GM18861 (cell line): ENCODE measurements at regions not wholly inside any gene's neighbourhood (a gene's known extent, or its start where the extent isn't known, plus 50 kb on each side); places are given as distances from the start of the nearest gene placed in this dataset.

Experiments used
- ATAC-seq: cut with Tn5 transposase; IDR thresholded peaks from one replicate; pipeline ENCODE4 v1.9.1; 2021; ENCODE audit not compliant: unreplicated experiment

DNA sequence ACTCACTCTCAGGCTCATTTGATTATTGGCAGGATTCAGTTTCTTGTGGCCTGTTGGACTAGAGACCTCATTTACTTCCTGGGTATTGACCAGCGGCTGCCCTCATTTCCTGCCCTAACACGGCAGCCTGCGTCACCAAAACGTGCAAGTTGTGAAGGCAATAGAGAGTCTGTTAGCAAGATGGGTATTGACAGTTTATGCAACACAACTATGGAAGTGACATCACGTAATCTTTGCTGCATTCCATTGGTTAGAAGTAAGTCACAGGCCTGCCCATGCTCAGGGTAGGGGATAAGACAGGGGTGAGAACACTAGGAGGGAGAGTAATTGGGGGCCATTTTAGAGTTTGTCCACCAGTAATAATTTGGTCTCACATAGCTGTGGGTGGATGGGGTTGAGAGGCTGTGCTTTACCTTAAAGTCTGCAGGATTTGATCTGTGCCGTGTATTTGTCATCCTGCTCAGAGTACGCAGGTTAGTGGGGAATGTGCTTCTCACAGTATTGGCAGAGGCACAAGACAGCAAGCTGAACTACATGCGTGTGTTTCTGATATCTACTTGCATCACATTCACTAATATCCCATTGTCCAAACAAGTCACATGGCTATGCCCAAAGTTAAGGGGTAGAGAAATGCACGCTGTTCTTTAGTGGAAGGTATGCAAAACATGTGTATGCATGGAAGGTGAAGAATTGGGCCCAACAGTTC is 83.3 kb downstream of the EDEM1 start:
- ATAC-seq: no peak

DNA sequence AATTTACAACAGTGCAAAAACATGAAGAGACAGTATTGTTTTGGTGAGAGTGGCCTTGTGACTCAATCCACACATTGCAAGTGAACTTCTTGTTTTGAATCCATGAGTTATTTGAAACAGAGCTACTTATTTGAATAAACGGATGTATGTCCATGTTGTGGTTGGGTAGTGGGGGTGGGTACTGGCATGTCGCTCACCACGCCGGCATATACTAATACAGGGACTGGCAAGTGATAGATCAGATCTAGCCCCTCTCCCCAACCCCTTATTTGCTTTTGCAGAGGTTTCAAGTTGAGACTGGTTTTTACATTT is 83.8 kb downstream of the EDEM1 start:
- ATAC-seq: no peak

- no peak for ATAC-seq
These were observed 84.9 kb downstream of the EDEM1 start for GRCh38 chr3:5272387-5272786.

- no peak for ATAC-seq
These were observed 86.6 kb downstream of the EDEM1 start for GRCh38 chr3:5274091-5274490.

- ATAC-seq: no peak
These were observed 88.0 kb downstream of the EDEM1 start for GRCh38 chr3:5275529-5275928.

- no peak for ATAC-seq
These were observed 89.4 kb downstream of the EDEM1 start for GRCh38 chr3:5276934-5277333.

DNA sequence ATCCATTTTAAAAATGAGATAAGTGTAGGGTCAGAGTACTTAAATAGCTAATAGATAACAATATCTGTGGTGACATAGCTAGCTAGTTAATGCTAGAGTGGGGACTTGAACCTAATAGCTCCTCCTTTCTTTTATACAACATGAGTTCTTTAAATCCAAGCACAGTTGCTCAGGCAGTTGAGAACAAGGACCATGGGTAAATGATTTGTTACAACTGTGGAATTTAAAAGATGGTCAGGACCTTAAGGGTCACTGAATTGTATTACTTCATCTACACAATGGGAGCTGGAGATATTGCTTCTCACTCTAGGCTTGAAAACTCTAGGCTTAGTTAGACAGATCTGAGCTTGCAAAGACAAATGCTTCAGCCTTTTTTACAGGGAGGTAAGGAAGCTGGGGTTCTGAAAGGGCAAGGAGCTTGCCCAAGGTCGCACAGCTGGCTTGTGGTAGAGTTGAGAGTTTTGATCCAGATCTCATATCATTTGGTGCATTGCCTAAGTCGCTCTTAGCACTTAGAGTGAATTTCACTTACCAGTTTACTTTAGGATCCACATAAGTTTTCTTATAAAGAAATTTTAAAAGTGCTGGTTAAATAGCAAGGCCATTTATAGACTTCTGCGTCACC is 90.2 kb downstream of the EDEM1 start:
- ATAC-seq: no peak

GRCh38 chr3:5278666-5279065 is 91.2 kb downstream of the EDEM1 start:
- no peak for ATAC-seq

DNA sequence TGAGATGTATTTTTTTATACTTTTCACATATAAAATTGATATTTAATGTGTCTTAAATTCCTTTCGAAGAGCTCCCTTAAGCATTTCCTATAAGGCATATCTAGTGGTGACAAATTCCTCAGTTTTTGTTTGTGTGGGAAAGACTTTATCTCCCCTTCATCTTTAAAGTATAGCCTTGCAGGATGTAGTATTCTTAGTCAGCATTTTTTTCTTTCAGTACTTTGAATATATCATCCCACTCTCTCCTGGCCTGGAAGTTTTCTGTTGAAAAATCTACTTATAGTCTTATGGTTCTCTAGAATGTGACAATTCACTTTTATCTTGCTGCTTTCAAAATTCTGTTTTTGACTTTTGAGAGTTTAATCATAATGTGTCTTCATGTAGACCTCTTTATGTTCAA is 95.2 kb downstream of the EDEM1 start:
- no peak for ATAC-seq

GRCh38 chr3:5285439-5285838 is 97.9 kb downstream of the EDEM1 start:
- ATAC-seq: no peak

DNA sequence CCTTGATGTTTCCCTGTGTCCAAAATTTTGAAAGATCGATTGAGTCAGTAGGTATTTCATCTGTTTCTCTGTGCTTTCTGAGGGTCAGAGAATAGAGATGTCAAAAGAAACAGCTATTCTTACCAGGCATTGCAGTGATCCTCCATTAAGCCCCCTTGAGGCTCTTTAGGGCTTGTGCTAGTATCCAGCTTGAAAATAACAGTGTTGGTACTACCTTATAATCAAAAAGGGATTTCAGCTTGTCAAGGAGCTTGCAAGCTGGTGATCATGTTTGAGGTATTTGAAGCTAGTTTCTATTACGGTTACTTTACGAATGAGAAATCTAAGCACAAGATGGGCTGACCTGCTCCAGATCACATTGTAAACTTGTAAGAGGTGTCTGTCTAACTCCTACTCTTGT is 103.4 kb downstream of the EDEM1 start:
- ATAC-seq: no peak

- ATAC-seq: no peak
These were observed 105.0 kb downstream of the EDEM1 start for GRCh38 chr3:5292512-5292911.

- ATAC-seq: no peak
These were observed 105.7 kb downstream of the EDEM1 start for GRCh38 chr3:5293207-5293606.

GRCh38 chr3:5294356-5294755 is 106.8 kb downstream of the EDEM1 start:
- ATAC-seq: no peak

- ATAC-seq: no peak
These were observed 107.7 kb downstream of the EDEM1 start for GRCh38 chr3:5295191-5295690.

DNA sequence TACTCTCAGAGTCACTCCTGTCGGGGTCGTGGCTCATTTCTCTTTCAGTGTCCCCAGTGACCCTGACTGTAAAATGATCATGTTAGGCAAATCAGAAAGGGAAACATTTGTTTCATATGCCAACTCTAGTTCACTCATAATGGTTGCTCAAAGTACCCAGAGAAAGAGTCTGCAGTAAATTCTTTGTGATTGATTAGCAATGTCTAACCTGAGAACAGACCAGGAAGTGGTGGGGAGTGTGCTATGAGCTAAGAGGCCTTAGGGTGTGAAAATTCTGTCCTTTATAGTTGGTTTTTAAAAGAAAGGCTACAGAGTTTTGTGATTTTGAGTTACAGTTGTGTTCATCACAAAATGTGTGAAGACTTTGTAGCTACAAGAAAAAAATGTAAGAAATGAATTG is 108.9 kb downstream of the EDEM1 start:
- ATAC-seq: no peak

DNA sequence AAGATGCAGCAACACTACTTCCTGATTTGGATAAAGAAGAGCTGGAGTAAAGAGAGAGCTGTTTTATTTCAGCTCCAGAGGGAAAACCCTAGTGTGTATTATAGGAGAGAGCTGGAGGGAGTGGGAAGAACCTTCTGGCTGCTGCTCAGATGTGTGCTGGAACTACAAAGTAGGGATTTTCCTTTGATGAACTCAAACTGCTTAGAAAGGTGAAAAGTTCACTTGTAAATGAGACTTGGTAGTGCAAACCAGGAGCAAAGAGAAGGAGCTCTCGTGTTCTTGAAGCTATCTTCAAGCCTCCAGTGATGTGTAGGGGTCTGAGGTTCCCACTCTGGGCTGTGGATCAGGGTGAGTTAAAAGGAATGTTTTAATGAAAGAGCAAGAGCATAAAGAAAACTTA is 110.4 kb downstream of the EDEM1 start:
- ATAC-seq: no peak

GRCh38 chr3:5298453-5298852 is 110.9 kb downstream of the EDEM1 start:
- ATAC-seq: peak; percentile 99

DNA sequence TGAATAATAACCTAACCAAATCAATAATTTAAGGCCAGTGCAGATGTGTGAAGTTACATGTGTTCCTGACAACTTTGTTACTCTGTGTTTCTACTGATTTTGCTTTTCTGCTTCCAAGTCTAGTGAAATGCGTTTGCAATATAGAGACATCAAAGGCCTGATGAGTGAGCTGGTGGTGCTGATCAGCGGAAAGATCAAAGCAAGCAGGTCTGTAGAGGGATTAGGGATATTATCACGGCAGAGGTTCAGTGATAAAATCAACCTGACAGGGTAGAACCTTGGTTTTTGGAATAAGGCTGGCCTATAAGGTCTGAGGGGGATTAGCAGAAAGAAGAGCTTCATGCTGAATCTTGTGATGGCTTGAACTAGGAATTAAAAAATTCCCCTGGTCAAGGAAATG is 111.7 kb downstream of the EDEM1 start:
- no peak for ATAC-seq

GRCh38 chr3:5300638-5301037 is 113.1 kb downstream of the EDEM1 start:
- no peak for ATAC-seq

- ATAC-seq: no peak
These were observed 114.3 kb downstream of the EDEM1 start for GRCh38 chr3:5301651-5302297.

GRCh38 chr3:5302661-5303060 is 115.2 kb downstream of the EDEM1 start:
- no peak for ATAC-seq
